IPS DF 4.7 (cell line): ENCODE measurements at regions not wholly inside any gene's neighbourhood (a gene's known extent, or its start where the extent isn't known, plus 50 kb on each side); places are given as distances from the start of the nearest gene placed in this dataset.

Source experiments
- DNase-seq: peaks from one replicate; pipeline ENCODE4 v3.0.0-alpha.2; 2013; ENCODE audit warnings: low spot score; ENCODE audit errors: extremely low read depth

DNA sequence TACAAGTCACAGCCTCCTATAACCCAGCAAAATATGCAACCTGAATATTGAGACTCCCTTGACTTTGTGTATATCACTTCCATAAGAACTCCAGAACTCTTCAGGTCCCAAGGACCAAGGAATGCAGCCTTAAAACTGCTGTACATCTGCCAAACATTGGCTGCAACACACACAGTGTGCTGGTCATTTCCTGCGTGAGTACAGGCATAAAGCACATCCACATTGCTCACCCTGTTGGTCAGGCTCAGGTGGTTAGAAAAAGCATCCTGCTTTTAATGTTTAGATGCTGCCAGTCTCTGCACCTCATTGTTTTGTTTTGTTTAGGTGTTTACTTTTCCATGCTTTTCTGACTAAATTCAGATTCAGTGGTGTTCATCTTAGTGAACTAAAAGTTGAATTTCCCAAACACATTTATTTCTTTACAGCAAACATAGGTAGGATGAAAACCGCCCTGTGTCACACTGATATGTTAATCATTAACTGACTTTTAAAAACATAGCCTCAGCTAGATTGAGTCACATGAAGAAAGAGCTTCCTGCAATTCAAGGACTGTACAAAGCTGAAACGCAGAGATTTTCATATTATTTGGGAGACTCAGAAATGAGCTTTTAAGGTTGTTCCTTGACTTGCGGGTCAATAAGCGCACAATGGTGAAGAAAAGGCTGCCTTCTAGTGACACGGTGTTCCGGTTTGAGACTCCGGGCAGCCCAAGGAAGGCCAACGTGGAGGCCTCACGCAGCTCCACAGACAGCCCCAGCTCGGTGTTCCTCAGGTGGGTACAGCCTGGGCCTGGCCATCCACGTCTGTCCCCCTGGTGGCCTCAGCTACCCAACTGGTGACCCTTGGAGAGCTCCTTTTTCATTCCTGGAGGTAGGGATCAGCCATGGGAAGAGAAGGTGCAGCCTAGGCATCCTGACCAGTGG is 52.2 kb upstream of the GRAMD2B start:
- DNase-seq, result no peak

DNA sequence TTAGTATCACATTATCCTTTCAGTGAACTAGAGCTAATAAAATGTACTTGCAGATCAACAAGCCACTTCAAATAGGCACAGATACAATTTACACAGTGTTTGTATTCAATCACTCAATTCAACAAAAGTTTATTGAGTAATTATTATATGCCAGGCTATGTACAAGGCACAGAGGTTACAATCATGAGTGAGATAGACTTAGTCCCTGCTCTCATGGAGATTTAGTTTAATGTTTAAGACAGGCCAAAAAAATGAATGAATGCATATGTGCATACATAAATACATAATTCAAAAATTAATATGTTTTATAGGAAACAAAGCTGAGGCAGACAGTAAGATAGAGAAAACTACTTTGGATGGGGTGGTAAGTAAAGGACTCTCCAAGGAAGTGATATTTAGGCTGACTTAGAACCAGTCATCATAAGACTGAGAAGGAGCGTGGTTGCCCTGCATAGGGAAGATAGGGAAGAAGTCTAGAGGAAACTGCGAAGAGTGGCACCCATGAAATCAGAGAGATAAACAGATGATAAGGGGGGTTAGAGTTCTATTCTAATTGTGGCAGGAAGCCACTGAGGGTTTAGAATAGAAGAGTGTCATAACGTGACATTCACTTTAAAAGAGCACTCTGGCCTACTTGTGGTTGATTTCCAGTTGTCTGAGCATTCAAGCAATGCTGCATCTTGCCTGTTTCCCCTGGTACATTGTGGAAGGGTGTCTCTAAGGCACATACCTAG is 49.7 kb upstream of the GRAMD2B start:
- DNase-seq, result no peak
